H1 (cell line): ENCODE measurements at regions not wholly inside any gene's neighbourhood (a gene's known extent, or its start where the extent isn't known, plus 50 kb on each side); places are given as distances from the start of the nearest gene placed in this dataset.

ENCODE experiments used
- CTCF ChIA-PET: fragments of 300-600 bp; sonication (Branson Sonifier 250); formaldehyde crosslinking; loops from one replicate; lab custom pipeline; 2021; ENCODE audit not compliant: partially characterized antibody; lab: Charles Lee
- POLR2A ChIA-PET: fragments of 300-600 bp; sonication (Branson Sonifier 250); formaldehyde crosslinking; loops from one replicate; lab custom pipeline; 2021; ENCODE audit warnings: inconsistent platforms; ENCODE audit not compliant: partially characterized antibody; lab: Charles Lee
- DNase-seq, 2 experiments: peaks; one replicate each; pipeline versions ENCODE4 v3.0.0 to v3.0.0-alpha.2; 2010 to 2022; ENCODE audit warnings: low spot score in 2 of 2, low read depth in 1 of 2, mixed read lengths in 1 of 2
- FAIRE-seq: peaks from 2 replicates; lab custom pipeline; 2011; peaks lifted over from hg19 to GRCh38; lab: Jason Lieb, UNC
- H2AFZ ChIP-seq: 2 replicates; pipeline ENCODE4 v1.8.1; 2012; ENCODE audit warnings: low read length, inconsistent platforms
- H2AK5ac ChIP-seq: 2 replicates; pipeline ENCODE4 v1.6.1; 2013; ENCODE audit warnings: low read depth, low read length
- H2BK120ac ChIP-seq: replicated peaks from 2 replicates; pipeline ENCODE3; 2013; ENCODE audit warnings: low read depth, low read length, inconsistent platforms
- H2BK12ac ChIP-seq: 2 replicates; pipeline ENCODE4 v1.6.1; 2013; ENCODE audit warnings: low read depth, low read length
- H2BK15ac ChIP-seq: 2 replicates; pipeline ENCODE4 v1.6.1; 2013; ENCODE audit warnings: low read length
- H2BK20ac ChIP-seq: 2 replicates; pipeline ENCODE4 v1.6.1; 2013; ENCODE audit warnings: low read length
- H2BK5ac ChIP-seq: 2 replicates; pipeline ENCODE4 v1.6.1; 2013; ENCODE audit warnings: low read depth, low read length
- H3K14ac ChIP-seq: 2 replicates; pipeline ENCODE4 v1.6.1; 2013; ENCODE audit warnings: inconsistent platforms; ENCODE audit not compliant: insufficient read length
- H3K18ac ChIP-seq: 2 replicates; pipeline ENCODE4 v1.6.1; 2013; ENCODE audit warnings: low read length; ENCODE audit errors: extremely low read depth
- H3K23ac ChIP-seq: 2 replicates; pipeline ENCODE4 v1.6.1; 2013; ENCODE audit warnings: inconsistent platforms; ENCODE audit not compliant: insufficient read length
- H3K23me2 ChIP-seq: 2 replicates; pipeline ENCODE4 v1.6.1; 2013; ENCODE audit warnings: low read depth, low read length
- H3K27ac ChIP-seq: 2 replicates; pipeline ENCODE4 v1.6.1; 2011; ENCODE audit warnings: low read depth, low read length, inconsistent platforms
- H3K27me3 ChIP-seq, 4 experiments: replicated peaks in 1 of 4; 1 replicate in 1 of 4; 2 replicates in 3 of 4; pipeline versions ENCODE4 v1.6.1 to v1.8.1; 2011 to 2013; ENCODE audit warnings: low read length in 3 of 4, mild to moderate bottlenecking in 3 of 4, inconsistent platforms in 2 of 4, mixed read lengths in 2 of 4, moderate library complexity in 1 of 4; ENCODE audit not compliant: control insufficient read depth in 3 of 4, insufficient read depth in 3 of 4; ENCODE audit errors: extremely low read depth in 1 of 4
- H3K36me3 ChIP-seq, 4 experiments: 2 replicates each; pipeline versions ENCODE4 v1.6.1 to v1.8.1; 2011 to 2013; ENCODE audit warnings: mild to moderate bottlenecking in 4 of 4, low read length in 3 of 4, moderate library complexity in 2 of 4, control low read depth in 1 of 4, inconsistent platforms in 1 of 4; ENCODE audit not compliant: insufficient read depth in 4 of 4, control insufficient read depth in 2 of 4
- H3K4ac ChIP-seq: replicated peaks from 2 replicates; pipeline ENCODE3; 2013; ENCODE audit warnings: low read length, low read depth, mixed read lengths, inconsistent platforms; ENCODE audit not compliant: insufficient read length
- H3K4me1 ChIP-seq, 4 experiments: replicated peaks in 1 of 4; 1 replicate in 1 of 4; 2 replicates in 3 of 4; pipeline versions ENCODE4 v1.6.1 to v1.8.1; 2011 to 2013; ENCODE audit warnings: low read length in 3 of 4, inconsistent platforms in 2 of 4, mixed read lengths in 1 of 4; ENCODE audit not compliant: insufficient read depth in 4 of 4, control insufficient read depth in 3 of 4
- H3K4me2 ChIP-seq, 2 experiments: 2 replicates each; pipeline versions ENCODE4 v1.6.1 to v1.8.1; 2011 to 2013; ENCODE audit warnings: low read depth in 2 of 2, low read length in 2 of 2, control low read depth in 1 of 2, inconsistent platforms in 1 of 2, mild to moderate bottlenecking in 1 of 2; ENCODE audit not compliant: insufficient read depth in 1 of 2
- H3K4me3 ChIP-seq, 4 experiments: fragments of 200-600, 300-600 bp in 1 of 4; sonication (generic), shearing (Covaris generic), sonication (Bioruptor Twin) in 1 of 4; 2 replicates each; pipeline versions ENCODE4 v1.5.1 to v1.8.1; 2011 to 2016; ENCODE audit warnings: low read length in 4 of 4, low read depth in 3 of 4, control low read depth in 2 of 4, inconsistent platforms in 2 of 4, mild to moderate bottlenecking in 2 of 4, mixed read lengths in 1 of 4, moderate library complexity in 1 of 4; ENCODE audit not compliant: insufficient read depth in 2 of 4; ENCODE audit errors: extremely low read depth in 1 of 4
- H3K56ac ChIP-seq: replicated peaks from 2 replicates; pipeline ENCODE3; 2013; ENCODE audit warnings: low read depth, mild to moderate bottlenecking, mixed read lengths, low read length, inconsistent platforms; ENCODE audit not compliant: insufficient read length
- H3K79me1 ChIP-seq: 2 replicates; pipeline ENCODE4 v1.6.1; 2013; ENCODE audit warnings: low read depth, low read length, control low read depth
- H3K79me2 ChIP-seq, 2 experiments: 2 replicates each; pipeline versions ENCODE4 v1.6.1 to v1.8.1; 2012 to 2013; ENCODE audit warnings: low read length in 2 of 2, mild to moderate bottlenecking in 2 of 2, inconsistent platforms in 1 of 2; ENCODE audit not compliant: insufficient read depth in 2 of 2, control insufficient read depth in 1 of 2
- H3K9ac ChIP-seq, 4 experiments: replicated peaks in 1 of 4; 1 replicate in 1 of 4; 2 replicates in 3 of 4; pipeline versions ENCODE4 v1.6.1 to v1.8.1; 2011 to 2013; ENCODE audit warnings: low read depth in 3 of 4, low read length in 3 of 4, control low read depth in 2 of 4, mild to moderate bottlenecking in 2 of 4, moderate library complexity in 2 of 4, inconsistent platforms in 1 of 4; ENCODE audit errors: extremely low read depth in 1 of 4
- H3K9me3 ChIP-seq, 2 experiments: 2 replicates each; pipeline versions ENCODE4 v1.6.1 to v1.8.1; 2012 to 2013; ENCODE audit warnings: mild to moderate bottlenecking in 2 of 2, moderate library complexity in 2 of 2, control low read depth in 1 of 2, inconsistent platforms in 1 of 2, low read depth in 1 of 2, low read length in 1 of 2, mixed read lengths in 1 of 2; ENCODE audit not compliant: insufficient read depth in 2 of 2
- H4K20me1 ChIP-seq, 2 experiments: replicated peaks in 1 of 2; 2 replicates each; pipeline versions ENCODE3 to v1.8.1; 2011 to 2013; ENCODE audit warnings: inconsistent platforms in 2 of 2, low read length in 2 of 2, mild to moderate bottlenecking in 1 of 2; ENCODE audit not compliant: insufficient read depth in 2 of 2, control insufficient read depth in 1 of 2
- H4K5ac ChIP-seq: 2 replicates; pipeline ENCODE4 v1.6.1; 2013; ENCODE audit warnings: low read length, low read depth, mixed read lengths, inconsistent platforms; ENCODE audit not compliant: insufficient read length
- H4K8ac ChIP-seq: 2 replicates; pipeline ENCODE4 v1.8.0; 2013; ENCODE audit warnings: mild to moderate bottlenecking, moderate library complexity, low read length, inconsistent platforms; ENCODE audit not compliant: insufficient read depth; ENCODE audit errors: extremely low read depth
- H4K91ac ChIP-seq: replicated peaks from 2 replicates; pipeline ENCODE3; 2013; ENCODE audit warnings: low read length, mixed read lengths, inconsistent platforms; ENCODE audit not compliant: insufficient read length
- ATF3 ChIP-seq: IDR thresholded peaks from 2 replicates; pipeline ENCODE4 v1.6.1; 2011; ENCODE audit warnings: low read depth, mild to moderate bottlenecking, low read length; ENCODE audit not compliant: insufficient read depth
- BRCA1 ChIP-seq: IDR thresholded peaks from 2 replicates; pipeline ENCODE4 v1.6.1; 2012; ENCODE audit warnings: low read depth, low read length, improper control_type of control experiment
- CTCF ChIP-seq, 3 experiments: IDR thresholded peaks; 1 replicate in 2 of 3; 2 replicates in 1 of 3; pipeline versions ENCODE4 v1.5.1 to v1.6.1; 2011; ENCODE audit warnings: low read length in 3 of 3, mild to moderate bottlenecking in 3 of 3, inconsistent platforms in 2 of 3, low read depth in 1 of 3, moderate library complexity in 1 of 3; ENCODE audit not compliant: insufficient read depth in 1 of 3; ENCODE audit errors: control extremely low read depth in 1 of 3
- KDM1A ChIP-seq: fragments of 200-600, 300-600 bp; sonication (generic); IDR thresholded peaks from 2 replicates; pipeline ENCODE4 v1.7.1; 2016; ENCODE audit warnings: mild to moderate bottlenecking, low read length, borderline replicate concordance
- KDM5A ChIP-seq: fragments of 200-600 bp; IDR thresholded peaks from 2 replicates; pipeline ENCODE4 v1.7.1; 2012; ENCODE audit warnings: mild to moderate bottlenecking, low read length, inconsistent platforms, mixed read lengths
- NANOG ChIP-seq: IDR thresholded peaks from 2 replicates; pipeline ENCODE4 v1.6.1; 2011; ENCODE audit warnings: low read length, low read depth, mild to moderate bottlenecking, inconsistent platforms; ENCODE audit not compliant: insufficient read depth, poor library complexity, severe bottlenecking
- POLR2A ChIP-seq, 2 experiments: IDR thresholded peaks; 1 replicate in 1 of 2; 2 replicates in 1 of 2; pipeline ENCODE4 v1.6.1; 2011; ENCODE audit warnings: low read depth in 2 of 2, low read length in 2 of 2, mild to moderate bottlenecking in 2 of 2; ENCODE audit errors: control extremely low read depth in 1 of 2
- RAD21 ChIP-seq, 2 experiments: IDR thresholded peaks in 1 of 2; conservative IDR thresholded peaks in 1 of 2; 2 replicates each; pipeline ENCODE4 v1.6.1; 2011; ENCODE audit warnings: low read depth in 2 of 2, low read length in 2 of 2, improper control_type of control experiment in 1 of 2, inconsistent platforms in 1 of 2, mild to moderate bottlenecking in 1 of 2, moderate library complexity in 1 of 2
- SUZ12 ChIP-seq: fragments of 200-600 bp; sonication (generic); IDR thresholded peaks from 2 replicates; pipeline ENCODE4 v1.6.1; 2012; ENCODE audit warnings: mild to moderate bottlenecking, inconsistent platforms, low read length, moderate library complexity, mixed read lengths
- TAF7 ChIP-seq: optimal IDR thresholded peaks from 2 replicates; pipeline ENCODE3; 2011; ENCODE audit warnings: low read depth, mild to moderate bottlenecking, inconsistent platforms, low read length, moderate library complexity, borderline replicate concordance
- YY1 ChIP-seq: IDR thresholded peaks from 2 replicates; pipeline ENCODE4 v1.6.1; 2011; ENCODE audit warnings: low read depth, mild to moderate bottlenecking, low read length
- WGBS, 2 experiments: shearing (Covaris generic) in 1 of 2; methylation state at CpG; one replicate each; pipeline versions ENCODE4 v1.1.6 to v1.1.7; 2013 to 2015; ENCODE audit warnings: low lambda C conversion rate in 2 of 2, mixed read lengths in 2 of 2, inconsistent platforms in 1 of 2, low coverage in 1 of 2, missing lambda C conversion rate in 1 of 2; ENCODE audit not compliant: insufficient replicate concordance in 2 of 2, insufficient coverage in 1 of 2, insufficient read length in 1 of 2; ENCODE audit errors: extremely low coverage in 1 of 2, missing lambda C conversion rate in 1 of 2; 5-methylcytosine and 5-hydroxymethylcytosine counted together

GRCh38 chr2:157176602-157177001, 80.9 kb upstream of the GALNT5 start:
- FAIRE-seq, result no peak
- H2BK15ac ChIP-seq, result no peak overlapping the region
- 93% methylated on average over 3 of the region's 3 CpGs; no CpG with 5 or more reads in 1 of the 2 experiments for WGBS, 2 experiments
- no peak for TF ChIP-seq POLR2A (IDR thresholded peaks at IDR 0.05; ENCODE audit: control extremely low read depth in 1 of 2, low read depth in 2 of 2, low read length in 2 of 2)
- no peak for TF ChIP-seq BRCA1
- no peak for TF ChIP-seq YY1
- TF ChIP-seq RAD21 (IDR thresholded peaks at IDR 0.05 in 1 of 2, conservative IDR thresholded peaks at IDR 0.05 in 1 of 2; ENCODE audit: low read depth in 2 of 2, low read length in 2 of 2), result no peak
- no peak for TF ChIP-seq ATF3
- no peak for TF ChIP-seq KDM5A
- no peak for TF ChIP-seq TAF7
- TF ChIP-seq NANOG, result no peak
- no peak for TF ChIP-seq SUZ12
- TF ChIP-seq KDM1A, result no peak
- TF ChIP-seq CTCF (IDR thresholded peaks at IDR 0.05; ENCODE audit: control extremely low read depth in 1 of 3, insufficient read depth in 1 of 3, low read depth in 1 of 3, low read length in 3 of 3), result no peak

More at GRCh38 chr2:157176602-157177001, 80.9 kb upstream of the GALNT5 start:
- Histone ChIP-seq H2AK5ac (no peak overlapping the region), H3K18ac (no peak overlapping the region), H3K9ac (no peak overlapping the region), H3K4me2 (no peak overlapping the region), H3K4ac (no peak overlapping the region), H3K79me1 (no peaks in the 10 kb centered on the region), H2BK120ac (no peak overlapping the region), H4K20me1 (no peaks in the 10 kb centered on the region), H3K27me3 (no peaks in the 10 kb centered on the region), H3K4me3 (no peak overlapping the region), H3K23me2 (no peaks in the 10 kb centered on the region), H2BK5ac (no peak overlapping the region), H3K23ac (no peak overlapping the region), H3K27ac (no peak overlapping the region), H3K79me2 (no peaks in the 10 kb centered on the region), H3K4me1 (no peaks in the 10 kb centered on the region), H3K9me3 (no peaks in the 10 kb centered on the region), H2BK12ac (no peak overlapping the region), H4K91ac (no peak overlapping the region), H4K8ac (no peak overlapping the region), H3K36me3 (no peaks in the 10 kb centered on the region), H3K14ac (no peak overlapping the region), H4K5ac (no peak overlapping the region), H3K56ac (no peak overlapping the region), H2BK20ac (no peak overlapping the region), H2AFZ (no peak overlapping the region)
- no peak for DNase-seq
- CTCF ChIA-PET, result interaction anchor here (0.8 kb wide), 1 partner anchor 17 kb away, joined by 3 read pairs; no protein-coding TSS in a partner anchor
- POLR2A ChIA-PET, result no interaction called here
